Natural killer cell (primary cell): ENCODE measurements at regions not wholly inside any gene's neighbourhood (a gene's known extent, or its start where the extent isn't known, plus 50 kb on each side); places are given as distances from the start of the nearest gene placed in this dataset.

Experiments used
- ATAC-seq, 3 donors: fragments of 150-1000 bp in 2 of 3; fragments of 200-7000 bp in 1 of 3; cut with Tn5 transposase; 1 replicate in 1 of 3; 2 replicates in 2 of 3; pipeline ENCODE4 v1.10.0; 2021; ENCODE audit warnings: mild to moderate bottlenecking in 2 of 3, moderate library complexity in 2 of 3
- DNase-seq, 2 donors: peaks; one replicate each; pipeline versions ENCODE4 v3.0.0 to v3.0.0-alpha.2; 2013 to 2021; ENCODE audit warnings: mixed read lengths in 1 of 2
- H3K27ac ChIP-seq: one replicate; pipeline ENCODE4 v1.5.1; 2013; ENCODE audit warnings: mild to moderate bottlenecking, low read length
- H3K27me3 ChIP-seq: one replicate; pipeline ENCODE4 v1.6.1; 2013; ENCODE audit warnings: low read length; ENCODE audit not compliant: control insufficient read depth, insufficient read depth
- H3K36me3 ChIP-seq: one replicate; pipeline ENCODE4 v1.6.1; 2013; ENCODE audit warnings: low read length; ENCODE audit not compliant: control insufficient read depth, insufficient read depth
- H3K4me1 ChIP-seq: one replicate; pipeline ENCODE4 v1.6.1; 2013; ENCODE audit warnings: low read length; ENCODE audit not compliant: control insufficient read depth, insufficient read depth
- H3K4me3 ChIP-seq: one replicate; pipeline ENCODE4 v1.5.1; 2013; ENCODE audit warnings: low read length
- H3K9me3 ChIP-seq: one replicate; pipeline ENCODE4 v1.6.1; 2013; ENCODE audit warnings: low read length; ENCODE audit not compliant: control insufficient read depth, insufficient read depth
- H3K27ac Mint-ChIP-seq, 2 donors: one replicate each; pipeline ENCODE4 v1.8.0; 2022; ENCODE audit warnings: mild to moderate bottlenecking in 2 of 2, mixed read lengths in 2 of 2, moderate library complexity in 1 of 2
- H3K27me3 Mint-ChIP-seq, 2 donors: one replicate each; pipeline ENCODE4 v1.8.0; 2022; ENCODE audit warnings: low read depth in 2 of 2, mixed read lengths in 2 of 2
- H3K36me3 Mint-ChIP-seq: one replicate; pipeline ENCODE4 v1.8.0; 2022; ENCODE audit warnings: mixed read lengths
- H3K4me1 Mint-ChIP-seq, 2 donors: one replicate each; pipeline ENCODE4 v1.8.0; 2022; ENCODE audit warnings: mixed read lengths in 2 of 2
- H3K4me3 Mint-ChIP-seq: one replicate; pipeline ENCODE4 v1.8.0; 2022; ENCODE audit warnings: mild to moderate bottlenecking, moderate library complexity, mixed read lengths
- H3K9me3 Mint-ChIP-seq, 2 donors: one replicate each; pipeline ENCODE4 v1.8.0; 2022; ENCODE audit warnings: mixed read lengths in 2 of 2
- CTCF ChIP-seq: fragments of 200-600 bp; IDR thresholded peaks from one replicate; pipeline ENCODE4 v1.8.0; 2022; ENCODE audit warnings: antibody characterized with exemption
- WGBS: methylation state at CpG from one replicate; pipeline ENCODE4 v1.1.7; 2013; ENCODE audit warnings: missing lambda C conversion rate; ENCODE audit not compliant: insufficient coverage; 5-methylcytosine and 5-hydroxymethylcytosine counted together
- intact Hi-C: fragments of 100-400 bp; cut with micrococcal nuclease; formaldehyde crosslinking; loops from one replicate; pipeline ENCODE4 v1.14.2; 2022

GRCh38 chr20:39136798-39137197 is 174.7 kb downstream of the DHX35 start:
- no peak overlapping the region for H3K27ac ChIP-seq
- H3K9me3 ChIP-seq = no peaks in the 10 kb centered on the region
- H3K27me3 ChIP-seq = no peaks in the 10 kb centered on the region
- H3K4me3 ChIP-seq = no peak overlapping the region
- DNase-seq (no peak), ATAC-seq (no peak)
- no peaks in the 10 kb centered on the region for H3K27me3 Mint-ChIP-seq
- H3K36me3 Mint-ChIP-seq = no peaks in the 10 kb centered on the region
- intact Hi-C loops = no loop called here
- H3K4me1 ChIP-seq = no peaks in the 10 kb centered on the region
- H3K4me1 Mint-ChIP-seq = no peaks in the 10 kb centered on the region
- 90% methylated on average over 6 of the region's 6 CpGs for WGBS
- H3K4me3 Mint-ChIP-seq = no peak overlapping the region
- no peak for TF ChIP-seq CTCF
- no peaks in the 10 kb centered on the region for H3K9me3 Mint-ChIP-seq
- peaks cover 2% of the 10 kb centered on the region for H3K36me3 ChIP-seq
- no peak overlapping the region for H3K27ac Mint-ChIP-seq

- Histone ChIP-seq H3K4me3 (no peak overlapping the region), H3K27me3 (no peaks in the 10 kb centered on the region), H3K9me3 (no peaks in the 10 kb centered on the region), H3K4me1 (no peaks in the 10 kb centered on the region), H3K36me3 (peaks cover 2% of the 10 kb centered on the region), H3K27ac (no peak overlapping the region)
- Mint-ChIP-seq H3K27ac (no peak overlapping the region), H3K4me3 (no peak overlapping the region), H3K9me3 (no peaks in the 10 kb centered on the region), H3K4me1 (no peaks in the 10 kb centered on the region), H3K27me3 (no peaks in the 10 kb centered on the region), H3K36me3 (no peaks in the 10 kb centered on the region)
- no peak for DNase-seq
- ATAC-seq = no peak
- no peak for TF ChIP-seq CTCF
- intact Hi-C loops = no loop called here
- 83% methylated on average over 15 of the region's 15 CpGs for WGBS
These were observed 173.9 kb downstream of the DHX35 start for GRCh38 chr20:39135885-39136544.

GRCh38 chr20:39133201-39133600 is 171.1 kb downstream of the DHX35 start:
- H3K36me3 ChIP-seq = peaks cover 2% of the 10 kb centered on the region
- intact Hi-C loops = no loop called here
- DNase-seq (no peak), ATAC-seq (no peak)
- TF ChIP-seq CTCF = no peak
- H3K36me3 Mint-ChIP-seq = no peaks in the 10 kb centered on the region
- no peak overlapping the region for H3K27ac Mint-ChIP-seq
- H3K27me3 ChIP-seq = no peaks in the 10 kb centered on the region
- no peak overlapping the region for H3K4me3 ChIP-seq
- no peak overlapping the region for H3K4me3 Mint-ChIP-seq
- no peak overlapping the region for H3K27ac ChIP-seq
- WGBS = 92% methylated on average over 4 of the region's 4 CpGs
- no peaks in the 10 kb centered on the region for H3K9me3 ChIP-seq
- no peaks in the 10 kb centered on the region for H3K9me3 Mint-ChIP-seq
- H3K27me3 Mint-ChIP-seq = peaks cover 0 to 2% of the 10 kb centered on the region in 2 donors
- H3K4me1 ChIP-seq = no peaks in the 10 kb centered on the region
- H3K4me1 Mint-ChIP-seq = peaks cover 0 to 5% of the 10 kb centered on the region in 2 donors

GRCh38 chr20:39132511-39132910 is 170.4 kb downstream of the DHX35 start:
- intact Hi-C loops = no loop called here
- H3K4me3 Mint-ChIP-seq = no peak overlapping the region
- H3K27ac ChIP-seq = no peak overlapping the region
- 77% methylated on average over 5 of the region's 5 CpGs for WGBS
- H3K4me1 Mint-ChIP-seq = peaks cover 0 to 5% of the 10 kb centered on the region in 2 donors
- TF ChIP-seq CTCF = no peak
- no peaks in the 10 kb centered on the region for H3K27me3 ChIP-seq
- H3K9me3 ChIP-seq = no peaks in the 10 kb centered on the region
- H3K27me3 Mint-ChIP-seq = peaks cover 0 to 2% of the 10 kb centered on the region in 2 donors
- no peaks in the 10 kb centered on the region for H3K36me3 Mint-ChIP-seq
- DNase-seq = no peak
- H3K9me3 Mint-ChIP-seq = no peaks in the 10 kb centered on the region
- H3K4me3 ChIP-seq = no peak overlapping the region
- no peak overlapping the region for H3K27ac Mint-ChIP-seq
- H3K36me3 ChIP-seq = peaks cover 2% of the 10 kb centered on the region
- no peaks in the 10 kb centered on the region for H3K4me1 ChIP-seq
- ATAC-seq = no peak
